ENCODE measurements at regions not wholly inside any gene's neighbourhood (a gene's known extent, or its start where the extent isn't known, plus 50 kb on each side); places are given as distances from the start of the nearest gene placed in this dataset.

- DNase-seq (ENCODE audit: low spot score) = no peak
These were observed 1494.6 kb downstream of the TBC1D22A start for GRCh38 chr22:48256776-48257684.

- no peak for DNase-seq (ENCODE audit: low spot score)
These were observed 1493.7 kb downstream of the TBC1D22A start for GRCh38 chr22:48256041-48256739.

GRCh38 chr22:48254311-48254873 is 1491.9 kb downstream of the TBC1D22A start:
- peak; percentile 40 for DNase-seq (ENCODE audit: low spot score)

- no peak for DNase-seq (ENCODE audit: low spot score)
These were observed 1491.1 kb downstream of the TBC1D22A start for GRCh38 chr22:48253573-48253972.

- no peak for DNase-seq (ENCODE audit: low spot score)
These were observed 1490.7 kb downstream of the TBC1D22A start for GRCh38 chr22:48253136-48253535.

GRCh38 chr22:48251629-48252028 is 1489.2 kb downstream of the TBC1D22A start:
- no peak for DNase-seq (ENCODE audit: low spot score)

- DNase-seq (ENCODE audit: low spot score) = no peak
These were observed 1488.6 kb downstream of the TBC1D22A start for GRCh38 chr22:48250937-48251530.

GRCh38 chr22:48250286-48250895 is 1487.9 kb downstream of the TBC1D22A start:
- no peak for DNase-seq (ENCODE audit: low spot score)

- no peak for DNase-seq (ENCODE audit: low spot score)
These were observed 1487.3 kb downstream of the TBC1D22A start for GRCh38 chr22:48249713-48250268.

GRCh38 chr22:48248901-48249455 is 1486.5 kb downstream of the TBC1D22A start:
- no peak for DNase-seq (ENCODE audit: low spot score)

GRCh38 chr22:48247829-48248228 is 1485.4 kb downstream of the TBC1D22A start:
- no peak for DNase-seq (ENCODE audit: low spot score)

- no peak for DNase-seq (ENCODE audit: low spot score)
These were observed 1482.7 kb downstream of the TBC1D22A start for GRCh38 chr22:48245196-48245485.

GRCh38 chr22:48244388-48245195 is 1482.1 kb downstream of the TBC1D22A start:
- no peak for DNase-seq (ENCODE audit: low spot score)

- no peak for DNase-seq (ENCODE audit: low spot score)
These were observed 1480.0 kb downstream of the TBC1D22A start for GRCh38 chr22:48242461-48242864.

GRCh38 chr22:48241658-48242057 is 1479.2 kb downstream of the TBC1D22A start:
- no peak for DNase-seq (ENCODE audit: low spot score)

- no peak for DNase-seq (ENCODE audit: low spot score)
These were observed 1478.4 kb downstream of the TBC1D22A start for GRCh38 chr22:48240935-48241230.

- no peak for DNase-seq (ENCODE audit: low spot score)
These were observed 1477.9 kb downstream of the TBC1D22A start for GRCh38 chr22:48240148-48240934.

- DNase-seq (ENCODE audit: low spot score) = no peak
These were observed 1477.2 kb downstream of the TBC1D22A start for GRCh38 chr22:48239461-48240147.

- DNase-seq (ENCODE audit: low spot score) = no peak
These were observed 1476.5 kb downstream of the TBC1D22A start for GRCh38 chr22:48238966-48239365.
